ENCODE measurements at regions not wholly inside any gene's neighbourhood (a gene's known extent, or its start where the extent isn't known, plus 50 kb on each side); places are given as distances from the start of the nearest gene placed in this dataset.

DNA sequence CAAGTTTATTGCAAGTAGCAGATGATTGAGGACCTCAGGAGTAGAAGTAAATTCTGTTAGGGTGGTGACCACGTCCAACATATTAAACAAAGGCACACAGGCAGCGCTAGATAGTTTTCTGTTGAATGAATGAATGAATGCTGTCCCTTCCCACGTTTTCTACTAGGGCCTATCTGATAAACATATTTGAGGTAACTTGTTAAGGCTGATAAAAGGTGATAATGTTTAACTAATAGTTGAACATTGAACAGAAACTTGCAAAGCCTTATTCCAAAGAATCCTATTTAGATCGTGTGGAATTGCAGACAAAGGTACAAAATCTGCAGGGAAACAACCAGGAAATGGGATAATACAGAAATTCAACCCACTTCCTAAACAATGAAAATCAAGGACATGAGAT, 559.5 kb upstream of the SEMA6D start:
- intact Hi-C loops (cut with DNase I): no loop called here
- no peak for DNase-seq

DNA sequence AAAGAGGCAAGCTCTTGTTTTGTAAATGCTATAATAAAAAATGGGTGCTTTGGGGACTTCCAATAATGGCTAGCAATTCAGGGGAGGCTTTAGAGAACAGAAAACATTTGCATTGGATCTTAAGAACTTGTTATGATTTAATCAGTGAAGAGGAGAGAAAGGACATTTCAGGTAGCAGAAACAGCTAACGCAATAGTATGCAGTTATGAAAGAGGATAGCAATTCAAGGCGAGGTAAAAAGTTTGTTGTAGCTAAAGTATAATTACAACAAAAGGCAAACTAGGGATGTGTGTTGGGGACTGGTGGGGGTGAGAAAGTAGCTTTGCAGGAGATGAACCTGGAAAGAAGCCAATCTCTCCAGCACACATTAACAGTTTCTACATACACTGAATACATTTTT, 558.7 kb upstream of the SEMA6D start:
- DNase-seq: no peak
- intact Hi-C loops (cut with DNase I): no loop called here

DNA sequence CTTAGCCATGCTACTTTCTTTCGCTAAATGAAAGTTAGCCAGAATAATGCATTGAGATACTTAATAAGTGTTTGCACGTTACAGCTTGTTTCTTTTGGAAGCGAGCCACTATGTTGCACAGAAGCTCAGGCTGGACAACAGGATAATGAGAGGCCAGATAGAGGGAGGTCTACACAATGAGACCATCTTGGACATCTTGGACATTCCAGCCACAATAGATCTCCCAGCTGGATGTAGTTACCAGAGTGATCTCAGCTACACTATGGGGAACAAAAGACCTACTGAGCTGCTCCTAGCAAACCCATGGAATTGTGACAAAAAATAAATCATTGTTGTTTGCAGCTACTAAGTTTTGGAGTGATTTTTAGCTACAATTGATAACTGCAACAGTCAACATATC, 540.1 kb upstream of the SEMA6D start:
- peak in 1 of 42 donors; percentile 26 for DNase-seq
- intact Hi-C loops (cut with DNase I): no loop called here

DNA sequence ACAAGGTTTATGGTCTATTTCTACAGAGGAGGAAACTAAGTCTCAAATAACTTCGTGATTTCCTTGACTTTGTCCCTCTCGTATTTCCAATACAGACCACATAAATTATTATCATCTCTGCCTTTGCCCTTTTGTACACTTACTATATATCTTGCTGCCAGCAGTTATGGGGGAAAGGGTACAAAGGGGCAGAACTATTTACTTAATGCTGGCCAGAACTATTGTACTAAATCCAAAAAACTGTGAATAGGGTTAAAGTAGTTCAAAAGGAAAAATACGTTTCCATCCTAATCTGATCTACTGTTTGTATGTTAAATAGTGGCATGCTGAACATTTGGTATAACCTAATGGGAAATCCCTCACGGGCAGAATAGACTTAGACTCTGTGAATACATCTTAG, 537.3 kb upstream of the SEMA6D start:
- DNase-seq: no peak
- intact Hi-C loops (cut with DNase I): no loop called here

DNA sequence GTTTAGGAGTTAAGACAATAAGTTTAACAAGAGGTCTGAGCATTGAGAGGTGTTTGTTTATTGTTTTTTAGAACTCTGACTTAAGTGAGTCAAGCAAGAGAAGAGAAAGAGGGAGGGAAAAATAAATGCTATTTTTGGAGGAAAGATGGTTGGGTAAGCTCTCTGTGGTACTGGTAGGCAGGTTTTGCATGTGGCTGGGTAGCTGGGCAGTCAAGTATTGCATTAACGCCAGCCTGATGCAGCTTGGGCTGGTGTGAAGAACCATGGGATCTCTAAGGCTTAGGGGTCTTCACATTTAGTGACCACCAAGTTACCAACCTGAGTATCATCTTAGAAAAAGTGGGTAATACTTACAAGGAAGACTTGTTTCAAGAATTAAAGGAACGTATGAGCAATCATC, 534.5 kb upstream of the SEMA6D start:
- intact Hi-C loops (cut with DNase I): no loop called here
- no peak for DNase-seq

DNA sequence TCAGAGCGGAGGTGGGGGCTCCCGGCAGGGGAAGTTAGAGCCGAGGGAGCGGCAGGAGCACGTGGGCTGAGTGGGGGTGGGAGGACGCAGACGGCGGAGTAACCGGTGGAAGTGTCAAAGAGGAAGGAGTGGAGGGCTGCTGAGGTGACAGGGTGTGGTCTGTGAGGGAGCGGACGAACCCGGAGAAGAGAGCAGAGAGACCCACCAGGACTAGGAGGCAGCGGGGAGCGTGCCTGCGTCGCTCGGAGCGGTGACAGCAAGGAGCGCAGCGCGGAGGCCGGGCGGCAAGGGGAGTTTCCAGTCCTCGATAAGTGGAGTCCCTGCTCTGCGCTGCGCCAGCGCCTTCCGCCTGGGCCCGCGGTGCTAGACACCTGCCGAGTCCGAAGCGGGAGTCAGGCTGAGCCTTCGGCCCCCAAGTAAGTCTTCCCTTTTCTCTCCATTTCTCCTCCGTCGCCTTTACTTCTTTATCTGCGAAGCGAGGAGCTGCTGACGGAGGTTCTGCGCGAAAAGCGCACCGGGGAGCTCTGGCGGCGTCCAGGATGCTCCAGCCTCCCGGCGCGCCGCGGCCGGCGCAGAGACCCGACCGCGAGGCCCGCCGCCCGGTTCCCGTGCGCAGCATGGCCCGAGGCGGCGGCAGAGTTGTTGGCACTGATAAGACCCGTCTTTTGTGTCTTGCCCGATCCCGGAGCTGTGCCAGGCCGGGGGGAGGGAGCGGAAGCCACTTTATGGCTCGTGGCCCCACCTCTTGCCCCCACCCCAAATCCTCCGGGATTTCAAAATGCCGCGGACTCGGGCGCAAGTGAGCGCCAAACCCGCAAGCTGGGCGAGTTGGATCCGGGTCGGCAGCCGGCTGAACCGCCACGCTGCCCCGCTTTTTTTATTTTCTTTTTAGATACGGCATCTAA, 533.0 kb upstream of the SEMA6D start:
- DNase-seq: peak in 41 of 42 donors; percentile 10 to 72 (median 53)

DNA sequence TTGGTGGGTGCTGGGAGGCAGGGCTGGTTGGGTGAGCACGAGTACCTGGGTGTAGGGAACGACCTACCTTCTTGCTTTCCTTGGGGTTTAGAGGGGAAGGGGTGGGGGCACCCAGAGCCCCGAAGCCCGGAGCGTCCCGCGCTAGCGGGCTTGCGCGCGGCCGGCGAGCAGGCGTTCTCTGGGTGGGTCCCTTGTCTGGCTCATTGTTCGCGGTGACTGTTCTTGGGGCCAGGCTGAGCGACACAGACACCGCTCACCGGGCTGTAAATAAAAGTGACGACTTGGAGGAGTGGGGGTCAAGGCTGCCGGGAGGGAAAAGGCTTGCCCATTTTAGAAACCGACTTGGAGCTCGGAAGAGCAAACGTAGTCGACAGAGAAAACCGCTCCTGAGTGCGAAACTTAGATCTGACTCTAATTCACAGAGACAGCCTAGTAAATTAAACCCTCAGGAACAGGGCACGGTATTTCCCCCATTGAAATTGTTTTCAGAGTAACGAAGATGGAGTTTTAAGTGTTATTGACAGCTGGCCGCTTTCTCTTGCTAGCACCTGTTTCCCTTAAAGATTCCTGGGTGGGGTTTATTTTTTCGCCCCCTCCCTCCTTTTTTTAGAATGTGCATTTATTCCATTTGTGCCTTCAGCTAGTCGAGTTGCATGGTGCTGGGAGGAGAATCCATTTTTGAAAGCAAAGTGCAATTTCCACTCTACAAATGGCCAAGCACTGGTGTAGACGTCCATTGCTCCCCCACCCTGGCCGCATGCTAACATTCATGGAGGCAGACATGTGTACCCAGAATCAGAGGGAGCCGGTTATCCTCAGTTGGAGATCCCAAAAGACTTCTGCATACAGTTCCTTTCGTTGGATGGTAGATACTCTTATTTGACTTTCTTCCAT, 532.1 kb upstream of the SEMA6D start:
- intact Hi-C loops (cut with DNase I): no loop called here

More for the DNA sequence above, 533.0 kb upstream of the SEMA6D start:
- intact Hi-C loops (cut with DNase I): no loop called here

DNA sequence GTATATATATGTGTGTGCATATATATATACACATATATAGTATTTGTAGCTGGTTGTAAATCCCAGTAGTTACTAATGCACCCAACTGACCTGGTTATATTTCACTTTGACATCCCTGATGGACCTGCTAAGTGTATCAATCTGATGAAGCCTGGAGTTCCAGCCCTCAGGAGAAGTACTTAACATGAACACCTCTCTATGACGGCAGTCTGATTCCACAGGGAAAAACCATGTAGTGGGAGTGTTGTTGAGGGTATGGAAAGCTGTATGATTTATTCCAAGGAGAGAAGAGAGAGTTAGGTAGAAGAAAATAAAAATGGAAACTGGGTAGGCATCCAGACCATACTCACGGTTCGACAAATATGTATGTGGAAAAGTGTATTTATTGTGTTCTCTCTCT, 531.2 kb upstream of the SEMA6D start:
- DNase-seq: no peak
- intact Hi-C loops (cut with DNase I): no loop called here

More for the DNA sequence above, 532.1 kb upstream of the SEMA6D start:
- peak in 20 of 42 donors; percentile 10 to 47 (median 18) for DNase-seq

DNA sequence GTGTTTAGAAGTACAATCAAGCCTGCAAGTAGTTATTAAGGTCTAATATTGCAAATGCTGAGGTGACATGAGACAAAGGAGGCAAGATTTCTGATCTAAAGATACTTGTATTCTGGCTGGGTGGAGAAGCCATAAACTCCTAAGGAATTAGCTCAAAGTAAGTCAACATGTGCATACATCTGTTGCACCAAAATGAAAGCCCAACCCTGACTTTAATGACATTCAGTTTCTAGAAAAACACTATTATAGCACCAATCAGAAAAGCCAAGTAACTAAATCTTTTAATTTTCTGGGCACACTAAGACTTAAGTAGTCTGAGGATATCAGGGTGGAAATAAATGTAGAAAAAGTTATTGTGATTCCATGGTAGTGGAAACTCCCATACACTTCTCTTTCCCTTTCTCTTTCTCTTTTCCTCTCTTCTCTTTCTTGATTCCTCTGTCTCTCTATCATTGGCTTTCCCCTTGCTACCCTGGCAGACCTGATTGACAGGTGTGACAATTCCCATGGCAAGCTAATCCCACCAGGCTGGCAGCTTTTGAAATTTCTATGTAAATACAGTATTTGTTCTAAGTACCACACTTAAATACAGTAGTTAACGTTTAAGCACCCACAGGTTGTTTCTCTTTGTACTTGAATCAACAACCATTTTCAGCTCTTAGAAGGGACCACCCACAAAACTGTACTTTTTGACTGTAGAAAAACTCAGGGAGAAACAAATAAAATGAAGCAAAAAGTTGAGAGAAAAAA, 528.4 kb upstream of the SEMA6D start:
- intact Hi-C loops (cut with DNase I): no loop called here
- DNase-seq: no peak

DNA sequence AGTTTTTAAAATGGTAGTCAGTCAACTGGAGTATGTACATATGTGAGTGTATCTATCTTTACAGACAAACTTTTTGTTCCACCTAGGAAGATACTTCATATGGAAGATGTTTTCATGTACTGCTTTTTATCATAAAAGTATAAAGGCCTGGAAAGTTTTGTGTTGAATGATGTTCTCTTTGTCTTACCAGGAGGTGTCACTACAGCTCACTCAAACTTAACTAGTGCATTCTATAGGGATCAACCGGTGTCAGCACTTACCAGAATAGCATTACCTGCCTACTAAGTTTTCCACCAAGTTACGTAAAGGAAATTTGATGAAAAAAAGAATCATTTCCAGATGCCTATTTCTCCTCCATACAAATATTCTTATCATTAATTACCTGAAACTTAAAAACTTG, 522.6 kb upstream of the SEMA6D start:
- intact Hi-C loops (cut with DNase I): loop anchor here (5.0 to 10.0 kb wide), 2 partner anchors 290 to 793 kb away; no protein-coding TSS in a partner anchor
- DNase-seq: peak in 1 of 42 donors; percentile 16

DNA sequence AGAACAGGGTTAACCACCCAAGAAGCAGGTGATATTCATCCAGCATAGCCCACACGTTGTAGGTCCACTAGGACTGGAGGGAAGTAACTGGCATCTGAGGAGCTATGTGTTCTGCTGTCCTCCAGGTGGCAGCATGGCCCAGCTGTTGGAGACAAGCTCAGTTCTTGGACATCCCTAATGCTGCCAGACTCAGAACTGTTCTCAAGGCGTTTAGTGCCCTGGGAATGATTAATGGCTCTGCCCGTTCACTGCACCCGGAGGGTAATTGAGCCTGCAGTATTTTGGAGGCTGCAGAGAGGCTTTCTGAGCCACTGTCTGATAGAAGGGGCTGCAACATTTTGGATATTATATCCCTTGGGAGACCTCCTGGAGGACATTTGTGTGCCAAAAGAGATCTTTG, 521.3 kb upstream of the SEMA6D start:
- intact Hi-C loops (cut with DNase I): loop anchor here (5.0 to 10.0 kb wide), 2 partner anchors 289 to 791 kb away; no protein-coding TSS in a partner anchor
- DNase-seq: peak; percentile 60 to 92 (median 83)

DNA sequence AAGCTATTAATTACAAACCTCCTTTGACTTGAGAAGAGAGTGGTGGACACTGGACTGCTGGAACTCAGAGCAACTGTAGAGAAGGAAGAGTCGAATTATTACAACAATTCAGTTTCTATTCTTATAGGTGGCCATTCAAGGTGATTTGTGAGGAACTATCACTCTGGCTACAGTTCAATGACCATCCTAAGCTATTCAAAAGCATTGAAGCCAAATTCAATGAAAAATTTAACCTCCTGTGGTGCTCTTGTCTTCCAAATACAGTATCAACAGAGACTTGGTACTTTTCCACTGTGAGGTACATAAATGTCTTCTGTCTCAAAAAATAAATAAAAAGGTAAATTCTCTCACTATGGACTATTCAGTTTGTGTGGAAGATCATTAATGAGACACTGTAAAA, 513.3 kb upstream of the SEMA6D start:
- DNase-seq: no peak
- intact Hi-C loops (cut with DNase I): no loop called here

DNA sequence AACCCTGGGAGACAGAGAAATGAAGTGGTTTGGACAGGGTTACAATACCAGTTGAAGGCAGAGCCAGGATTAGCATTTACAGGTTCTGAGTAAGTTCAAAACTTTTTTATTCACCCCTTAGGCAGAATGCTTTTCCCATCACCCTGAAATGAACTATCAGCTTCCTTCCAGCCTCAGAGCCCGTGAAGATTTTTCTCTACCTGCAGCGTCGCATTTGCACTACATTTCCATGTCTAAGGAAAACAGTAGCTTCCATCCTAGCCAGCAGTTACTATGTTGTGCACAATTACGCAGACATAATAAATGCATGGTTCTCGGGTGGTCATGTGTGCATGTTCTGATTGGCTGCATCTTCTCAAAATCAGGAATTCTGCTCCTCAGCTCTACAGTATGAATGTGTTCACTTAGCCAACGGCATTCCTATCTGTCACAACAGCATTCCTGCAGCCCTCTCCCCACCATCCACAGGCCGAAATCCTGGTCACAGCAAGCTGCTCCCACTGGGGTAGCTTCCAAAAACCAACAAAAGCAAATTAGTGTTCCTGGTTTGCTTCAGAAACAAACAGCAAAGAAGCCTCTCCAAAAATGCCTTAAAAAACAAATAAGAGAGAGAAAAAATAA, 510.8 kb upstream of the SEMA6D start:
- intact Hi-C loops (cut with DNase I): no loop called here
- no peak for DNase-seq

DNA sequence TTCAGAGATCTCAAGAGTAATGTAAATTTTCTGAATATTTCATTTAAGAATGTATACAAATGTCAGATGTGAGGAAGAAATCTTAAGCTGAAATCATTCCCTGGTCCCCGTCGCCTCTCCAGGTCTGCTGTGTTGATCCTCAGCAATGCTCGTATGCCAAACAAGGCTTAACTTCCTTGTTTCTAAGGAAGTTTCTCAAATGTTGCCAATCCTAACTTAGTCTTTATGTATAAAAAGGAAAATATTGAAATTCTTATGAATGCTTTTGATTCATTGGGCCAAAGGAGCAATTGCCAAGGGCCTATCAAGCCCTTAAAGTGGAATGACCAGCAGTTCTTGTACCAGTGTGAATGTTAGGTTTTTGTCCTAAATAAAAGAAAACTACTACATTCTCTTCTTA, 507.7 kb upstream of the SEMA6D start:
- intact Hi-C loops (cut with DNase I): no loop called here
- no peak for DNase-seq

DNA sequence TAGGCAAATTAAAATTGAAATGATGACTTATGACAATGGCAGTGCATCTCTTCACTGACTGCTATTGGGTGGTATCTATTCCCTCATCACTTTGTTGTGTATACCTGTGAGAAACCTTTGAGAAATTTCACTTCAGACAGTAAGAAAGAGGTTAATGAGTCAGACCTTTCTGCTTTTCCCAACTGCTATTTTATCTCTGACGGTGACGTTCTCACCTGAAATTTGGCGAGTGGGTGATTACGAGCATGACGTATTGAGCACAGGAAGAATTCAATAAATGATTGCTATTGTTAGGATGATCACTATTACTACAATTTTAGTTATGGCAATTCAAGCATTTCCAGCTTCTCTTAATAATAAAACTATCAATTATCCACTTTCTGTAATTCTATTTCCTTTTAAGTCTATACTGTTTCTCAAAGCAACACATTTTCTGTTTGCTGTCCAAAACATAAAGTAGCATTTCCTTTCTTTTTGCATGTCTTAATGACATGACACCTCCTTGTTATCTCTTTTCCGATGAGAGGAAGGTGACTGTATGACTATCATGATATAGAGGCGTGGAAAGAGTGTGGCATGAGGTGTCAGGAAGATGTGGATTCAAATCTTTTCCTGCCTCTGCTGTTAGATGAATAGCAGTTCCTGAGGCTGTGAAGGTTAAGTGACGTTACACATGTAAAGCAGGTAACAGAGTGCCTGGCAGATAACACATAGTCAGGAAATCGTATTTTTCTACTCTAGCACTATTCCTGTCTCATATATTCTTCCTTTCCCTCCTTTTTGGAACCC, 504.9 kb upstream of the SEMA6D start:
- DNase-seq: peak in 19 of 42 donors; percentile 4 to 56 (median 19)
- intact Hi-C loops (cut with DNase I): no loop called here

DNA sequence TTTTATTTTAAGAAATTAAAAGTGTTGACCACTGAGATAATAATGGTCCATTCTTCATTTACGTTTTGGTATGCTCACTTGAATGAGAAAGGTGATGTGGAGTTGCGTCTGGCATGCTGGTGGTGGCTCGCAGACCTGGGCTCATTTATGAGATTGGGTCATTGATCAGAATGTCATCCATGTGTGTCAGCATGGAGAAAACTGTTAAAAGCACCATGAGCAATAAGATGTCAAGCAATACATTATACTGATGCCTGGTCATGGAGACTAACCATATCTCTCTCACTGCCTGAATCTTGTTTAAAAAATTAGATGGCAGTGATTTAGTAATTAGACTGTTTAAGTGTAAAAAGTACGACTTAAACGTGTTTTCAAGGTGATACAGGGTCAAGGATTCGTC, 503.4 kb upstream of the SEMA6D start:
- intact Hi-C loops (cut with DNase I): no loop called here
- DNase-seq: no peak

DNA sequence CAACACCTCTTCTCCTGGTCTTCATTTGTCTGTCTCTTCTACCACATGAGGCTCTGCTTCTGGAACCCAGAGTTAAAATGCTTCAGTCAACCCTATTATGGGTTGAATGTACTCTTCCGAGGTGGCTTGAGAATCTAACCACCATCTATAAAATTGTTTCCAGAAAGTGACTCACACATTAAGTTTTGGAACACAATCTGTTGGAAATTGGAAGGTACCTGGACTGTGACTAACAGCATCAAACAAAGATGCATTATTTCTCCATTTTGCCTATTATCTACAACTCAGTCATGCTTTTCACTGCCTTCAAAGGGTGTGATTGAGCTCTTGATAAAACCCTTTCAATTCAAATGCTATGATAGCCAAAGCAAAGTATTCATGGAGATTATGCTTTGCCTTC, 499.0 kb upstream of the SEMA6D start:
- DNase-seq: no peak
- intact Hi-C loops (cut with DNase I): no loop called here

DNA sequence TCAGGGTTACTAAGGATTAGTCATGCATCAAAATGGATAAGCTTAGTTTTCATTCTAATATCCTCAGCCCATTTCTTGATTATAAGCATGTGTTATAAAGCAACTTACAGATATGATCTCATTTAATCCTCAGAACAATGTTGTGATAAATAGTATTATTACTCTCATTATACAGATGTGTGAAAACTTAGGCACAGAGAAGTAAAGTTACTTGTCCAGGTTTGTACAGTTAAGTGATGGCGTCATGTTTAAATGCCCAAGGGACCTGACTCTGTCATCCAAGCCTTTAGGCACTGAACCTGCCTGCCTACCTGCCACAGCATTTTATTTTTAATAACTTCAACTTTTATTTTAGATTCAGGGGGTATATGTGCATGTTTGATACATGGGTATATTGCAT, 472.9 kb upstream of the SEMA6D start:
- no peak for DNase-seq
- intact Hi-C loops (cut with DNase I): no loop called here
